Common myeloid progenitor, CD34-positive (primary cell): ENCODE measurements at regions not wholly inside any gene's neighbourhood (a gene's known extent, or its start where the extent isn't known, plus 50 kb on each side); places are given as distances from the start of the nearest gene placed in this dataset.

Experiments used
- CTCF ChIA-PET: fragments of 350-600 bp; sonication (Branson Sonifier 250); formaldehyde crosslinking; loops from one replicate; lab custom pipeline; 2021; ENCODE audit warnings: antibody characterized with exemption; lab: Charles Lee
- POLR2A ChIA-PET: fragments of 350-600 bp; sonication (Branson Sonifier 250); formaldehyde crosslinking; loops from one replicate; lab custom pipeline; 2021; ENCODE audit warnings: antibody characterized with exemption; lab: Charles Lee
- DNase-seq, 3 donors: peaks; one replicate each; pipeline versions ENCODE4 v3.0.0 to v3.0.0-alpha.2; 2013
- H3K27ac ChIP-seq, 2 experiments: 1 replicate in 1 of 2; 2 replicates in 1 of 2; pipeline ENCODE4 v1.7.0; 2013; ENCODE audit warnings: inconsistent platforms in 2 of 2, low read length in 2 of 2, mild to moderate bottlenecking in 2 of 2, low read depth in 1 of 2, moderate library complexity in 1 of 2; ENCODE audit not compliant: severe bottlenecking in 2 of 2, insufficient read depth in 1 of 2, poor library complexity in 1 of 2
- H3K27me3 ChIP-seq, 5 experiments: replicated peaks in 2 of 5; 1 replicate in 3 of 5; 2 replicates in 2 of 5; pipeline versions ENCODE4 v1.6.1 to v1.7.0; 2013; ENCODE audit warnings: low read length in 4 of 5, mild to moderate bottlenecking in 2 of 5, moderate library complexity in 2 of 5, inconsistent platforms in 1 of 5; ENCODE audit not compliant: insufficient read depth in 5 of 5, control insufficient read depth in 4 of 5
- H3K36me3 ChIP-seq, 4 experiments: 1 replicate in 2 of 4; 2 replicates in 2 of 4; pipeline versions ENCODE4 v1.6.1 to v1.7.0; 2013; ENCODE audit warnings: low read length in 3 of 4, control low read depth in 1 of 4, mild to moderate bottlenecking in 1 of 4; ENCODE audit not compliant: control insufficient read depth in 4 of 4, insufficient read depth in 4 of 4
- H3K4me1 ChIP-seq, 4 experiments: 1 replicate in 3 of 4; 2 replicates in 1 of 4; pipeline versions ENCODE4 v1.6.1 to v1.7.1; 2013; ENCODE audit warnings: low read length in 3 of 4, mild to moderate bottlenecking in 3 of 4, control low read depth in 1 of 4, inconsistent platforms in 1 of 4, moderate library complexity in 1 of 4; ENCODE audit not compliant: control insufficient read depth in 4 of 4, insufficient read depth in 4 of 4; ENCODE audit errors: control extremely low read depth in 1 of 4
- H3K4me3 ChIP-seq, 7 experiments: 1 replicate in 4 of 7; 2 replicates in 3 of 7; pipeline versions ENCODE4 v1.5.1 to v1.7.0; 2013; ENCODE audit warnings: mild to moderate bottlenecking in 7 of 7, low read length in 6 of 7, moderate library complexity in 6 of 7, inconsistent platforms in 2 of 7, low read depth in 2 of 7, control low read depth in 1 of 7; ENCODE audit not compliant: insufficient read depth in 4 of 7, control insufficient read depth in 1 of 7; ENCODE audit errors: extremely low read depth in 1 of 7
- H3K9me3 ChIP-seq, 5 experiments: 1 replicate in 4 of 5; 2 replicates in 1 of 5; pipeline versions ENCODE4 v1.6.1 to v1.7.1; 2013; ENCODE audit warnings: low read length in 4 of 5, mild to moderate bottlenecking in 2 of 5, inconsistent platforms in 1 of 5, low read depth in 1 of 5, moderate library complexity in 1 of 5; ENCODE audit not compliant: control insufficient read depth in 4 of 5, insufficient read depth in 2 of 5; ENCODE audit errors: control extremely low read depth in 1 of 5
- WGBS: methylation state at CpG from one replicate; pipeline ENCODE4 v1.1.5; 2013; ENCODE audit not compliant: insufficient coverage; 5-methylcytosine and 5-hydroxymethylcytosine counted together

DNA sequence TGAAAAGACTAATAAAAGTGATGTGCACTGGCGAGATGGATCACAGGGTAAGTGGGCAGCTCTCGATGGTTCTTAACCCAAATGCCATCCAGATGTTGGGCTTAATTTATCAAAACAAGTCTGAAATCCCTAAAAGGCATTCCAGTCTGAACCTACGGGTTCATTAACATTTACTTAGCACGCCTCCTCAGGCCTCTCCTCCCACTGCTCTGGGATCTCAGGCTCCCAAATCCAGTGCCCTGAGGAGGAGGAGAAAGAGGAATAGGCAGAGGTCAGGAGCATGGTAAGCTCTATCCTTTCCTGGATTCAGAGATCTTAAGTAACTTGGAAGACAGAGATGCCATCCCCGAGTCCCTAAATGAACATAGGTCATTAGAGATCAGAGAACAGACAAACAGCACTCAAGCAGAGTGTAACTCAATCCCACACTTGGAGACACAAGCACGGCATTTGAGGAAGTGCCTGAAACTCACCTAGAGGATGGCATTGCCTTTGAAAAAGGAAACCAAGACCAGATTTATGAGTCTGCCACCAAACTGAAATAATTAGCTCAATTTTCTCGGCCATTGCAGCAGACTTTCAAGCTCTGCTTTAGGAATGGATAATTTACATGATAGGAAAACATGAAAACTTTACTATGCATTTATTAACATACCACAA is 140.9 kb downstream of the CXCL12 start:
- POLR2A ChIA-PET, result no interaction called here
- no peak for DNase-seq
- Histone ChIP-seq H3K4me1 (no peaks in the 10 kb centered on the region), H3K27me3 (no peaks in the 10 kb centered on the region), H3K27ac (no peak overlapping the region), H3K4me3 (no peak overlapping the region), H3K9me3 (peaks cover 0 to 6% (median 0%) of the 10 kb centered on the region in 5 experiments), H3K36me3 (no peaks in the 10 kb centered on the region)
- WGBS, result 63% methylated on average over 4 of the region's 7 CpGs
- CTCF ChIA-PET, result no interaction called here

DNA sequence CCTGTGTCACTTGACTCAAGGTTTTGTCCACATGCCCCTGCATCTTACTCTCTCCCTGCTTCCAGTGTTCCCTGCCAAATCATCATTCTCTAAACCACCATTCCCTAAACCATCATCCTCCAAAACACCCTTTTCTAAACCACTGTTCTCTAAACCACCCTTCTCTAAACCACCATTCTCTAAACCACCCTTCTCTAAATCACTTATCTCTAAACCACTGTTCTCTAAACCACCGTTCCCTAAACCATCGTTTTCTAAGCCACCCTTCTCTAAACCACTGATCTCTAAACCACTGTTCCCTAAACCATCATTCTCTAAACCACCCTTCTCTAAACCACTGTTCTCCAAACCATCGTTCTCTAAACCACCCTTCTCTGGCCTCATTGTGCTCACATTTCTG is 142.1 kb downstream of the CXCL12 start:
- H3K4me1 ChIP-seq, result no peaks in the 10 kb centered on the region
- no peaks in the 10 kb centered on the region for H3K27me3 ChIP-seq
- H3K27ac ChIP-seq, result no peak overlapping the region
- peak in 1 of 3 donors; percentile 2 for DNase-seq
- 47% methylated on average over 3 of the region's 3 CpGs for WGBS
- peaks cover 0 to 6% (median 0%) of the 10 kb centered on the region in 5 experiments for H3K9me3 ChIP-seq
- CTCF ChIA-PET, result no interaction called here
- no peak overlapping the region for H3K4me3 ChIP-seq
- POLR2A ChIA-PET, result no interaction called here
- no peaks in the 10 kb centered on the region for H3K36me3 ChIP-seq

DNA sequence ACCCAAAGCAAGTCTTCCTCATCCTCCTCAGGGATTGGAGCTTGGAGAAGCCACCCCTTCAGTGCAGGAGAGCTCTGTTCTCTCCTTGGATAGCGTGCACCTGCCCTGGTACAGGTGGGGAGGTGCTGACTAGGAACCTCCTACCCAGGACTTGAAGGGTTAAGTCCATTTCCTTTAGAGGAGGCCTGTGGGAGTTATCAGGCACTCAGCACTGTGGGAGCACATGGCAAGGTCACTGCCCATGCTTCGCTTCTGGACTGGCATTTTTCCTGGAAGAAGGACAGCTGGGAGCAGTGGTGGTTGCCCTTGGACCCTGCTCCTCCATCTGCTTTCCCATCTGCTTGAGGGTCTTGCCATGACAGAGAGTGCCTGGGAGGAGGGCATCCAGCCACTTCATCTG is 142.8 kb downstream of the CXCL12 start:
- no peak for DNase-seq
- WGBS, result 100% methylated on average over 2 of the region's 2 CpGs
- Histone ChIP-seq H3K9me3 (peaks cover 0 to 6% (median 0%) of the 10 kb centered on the region in 5 experiments), H3K27ac (no peak overlapping the region), H3K4me1 (no peaks in the 10 kb centered on the region), H3K4me3 (no peak overlapping the region), H3K36me3 (no peaks in the 10 kb centered on the region), H3K27me3 (no peaks in the 10 kb centered on the region)
- ChIA-PET CTCF (no interaction called here), POLR2A (no interaction called here)

DNA sequence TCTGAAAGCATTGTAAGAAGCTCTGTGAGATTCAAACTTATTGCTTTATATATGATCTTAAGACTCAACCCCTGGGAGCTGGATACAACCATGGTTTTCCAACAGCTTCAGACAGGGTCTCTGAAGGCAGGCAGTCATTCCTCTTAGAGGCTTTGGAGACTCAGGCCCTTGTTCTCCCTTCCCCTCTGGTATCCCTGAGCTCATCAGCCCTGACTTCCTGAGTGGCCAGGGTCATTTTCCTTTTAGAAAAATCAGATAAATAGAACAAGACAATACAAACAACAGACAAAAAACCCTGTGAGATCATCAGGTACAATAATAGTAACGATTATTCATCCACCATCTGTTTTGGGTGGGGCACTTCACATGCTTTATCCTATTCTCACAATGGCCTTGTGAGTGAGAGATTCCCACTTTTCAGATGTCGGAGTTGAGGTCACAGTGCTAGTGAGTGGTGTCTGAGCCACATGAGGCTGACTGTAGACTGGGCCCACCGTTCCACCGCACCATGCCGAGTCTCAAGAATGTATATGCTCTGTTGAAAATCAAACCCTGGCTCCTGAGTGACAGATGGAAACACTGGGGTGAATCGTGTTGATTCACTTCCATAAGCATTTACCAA is 144.2 kb downstream of the CXCL12 start:
- Histone ChIP-seq H3K4me3 (no peak overlapping the region), H3K4me1 (no peaks in the 10 kb centered on the region), H3K9me3 (peaks cover 0 to 6% (median 0%) of the 10 kb centered on the region in 5 experiments), H3K27ac (no peak overlapping the region), H3K36me3 (no peaks in the 10 kb centered on the region), H3K27me3 (no peaks in the 10 kb centered on the region)
- POLR2A ChIA-PET, result no interaction called here
- CTCF ChIA-PET, result no interaction called here
- whole genome bisulfite sequencing, result 100% methylated on average over 6 of the region's 6 CpGs
- DNase-seq, result no peak

DNA sequence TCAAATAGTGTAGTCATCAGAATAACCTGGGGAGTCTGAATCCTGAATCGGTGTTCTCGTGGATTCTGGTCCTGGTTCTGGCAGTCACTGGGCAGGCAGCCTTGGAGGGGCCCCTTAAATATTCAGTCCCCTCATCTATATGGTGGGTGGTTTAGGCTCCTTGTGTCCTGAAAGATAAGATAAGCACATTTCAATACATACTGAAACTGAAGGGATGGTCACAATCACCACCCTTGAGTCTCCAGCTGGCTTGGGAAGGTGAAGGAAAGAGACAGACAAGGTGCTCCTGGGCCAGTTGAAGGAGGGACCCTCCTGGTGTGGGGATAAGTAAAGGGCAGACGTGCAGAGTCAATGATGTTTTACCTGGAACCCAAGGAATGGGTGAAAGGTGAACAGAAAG is 146.7 kb downstream of the CXCL12 start:
- Histone ChIP-seq H3K27me3 (no peaks in the 10 kb centered on the region), H3K4me1 (no peaks in the 10 kb centered on the region), H3K4me3 (no peak overlapping the region), H3K36me3 (no peaks in the 10 kb centered on the region), H3K9me3 (peaks cover 0 to 6% (median 0%) of the 10 kb centered on the region in 5 experiments), H3K27ac (no peak overlapping the region)
- no peak for DNase-seq
- ChIA-PET CTCF (no interaction called here), POLR2A (no interaction called here)
- WGBS, result 94% methylated on average over 3 of the region's 3 CpGs

DNA sequence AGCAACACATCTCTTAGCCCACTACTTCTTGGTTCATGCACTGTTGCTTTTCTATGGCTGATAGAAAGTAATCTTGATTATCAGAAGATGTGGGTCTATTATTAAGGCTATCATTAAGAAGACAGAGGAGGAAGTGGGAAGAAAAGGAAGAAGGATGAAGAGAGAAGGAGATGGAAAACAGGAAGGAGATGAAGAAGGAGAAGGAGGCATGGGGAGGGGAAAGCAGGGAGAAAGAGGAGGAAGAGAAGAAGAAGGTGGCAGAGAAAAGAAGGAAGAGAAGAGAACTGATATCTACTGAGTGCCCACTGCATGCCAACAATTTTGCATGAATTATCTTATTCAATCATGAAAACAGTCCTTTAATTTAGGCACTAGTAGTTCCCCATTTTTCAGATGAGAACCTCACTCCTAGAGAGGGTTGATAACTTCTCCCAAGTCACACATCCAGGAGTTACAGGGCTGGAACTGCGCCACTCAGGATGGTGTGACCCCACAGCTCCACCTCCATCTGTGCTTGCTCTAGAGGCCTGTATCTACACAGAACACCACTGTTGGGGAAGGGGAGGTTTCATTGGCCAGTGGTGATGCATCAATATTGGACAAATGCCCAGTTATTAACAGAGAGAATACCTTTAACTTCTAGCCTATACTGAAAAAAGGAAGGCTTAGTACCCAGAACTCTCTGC is 147.4 kb downstream of the CXCL12 start:
- no peaks in the 10 kb centered on the region for H3K27me3 ChIP-seq
- H3K36me3 ChIP-seq, result no peaks in the 10 kb centered on the region
- no peak for DNase-seq
- POLR2A ChIA-PET, result no interaction called here
- H3K9me3 ChIP-seq, result peaks cover 0 to 6% (median 0%) of the 10 kb centered on the region in 5 experiments
- no peak overlapping the region for H3K27ac ChIP-seq
- WGBS, result no CpG with 5 or more reads among the region's 1 CpG
- no peak overlapping the region for H3K4me3 ChIP-seq
- CTCF ChIA-PET, result no interaction called here
- H3K4me1 ChIP-seq, result no peaks in the 10 kb centered on the region

DNA sequence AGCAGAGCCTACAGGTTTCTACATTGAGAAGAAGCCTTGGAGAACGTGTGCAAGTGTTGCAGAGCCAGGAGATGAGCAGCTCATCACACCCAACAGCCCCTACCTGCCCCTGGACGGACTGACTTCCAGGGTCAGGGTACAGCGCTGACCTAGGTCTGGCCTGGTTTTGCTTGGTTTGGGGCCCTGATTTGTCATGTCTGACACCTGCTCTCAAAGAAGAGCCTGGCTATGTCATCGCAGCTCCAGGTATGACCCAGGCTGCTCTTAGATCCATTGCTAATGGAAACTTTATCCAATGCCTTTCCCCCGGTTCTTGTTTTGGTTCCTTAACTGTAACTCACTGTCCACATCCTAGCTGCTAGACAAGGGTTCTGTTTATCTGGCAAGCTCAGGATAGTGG is 149.5 kb downstream of the CXCL12 start:
- no peak for DNase-seq
- Histone ChIP-seq H3K27ac (no peak overlapping the region), H3K9me3 (peaks cover 0 to 5% (median 0%) of the 10 kb centered on the region in 5 experiments), H3K27me3 (no peaks in the 10 kb centered on the region), H3K36me3 (no peaks in the 10 kb centered on the region), H3K4me3 (no peak overlapping the region), H3K4me1 (no peaks in the 10 kb centered on the region)
- 100% methylated on average over 4 of the region's 5 CpGs for WGBS
- POLR2A ChIA-PET, result no interaction called here
- CTCF ChIA-PET, result no interaction called here
